AG04450 (cell line): ENCODE measurements at regions not wholly inside any gene's neighbourhood (a gene's known extent, or its start where the extent isn't known, plus 50 kb on each side); places are given as distances from the start of the nearest gene placed in this dataset.

Experiments used
- CTCF ChIA-PET: fragments of 300-600, 350-600 bp; formaldehyde crosslinking; extraction: SDS; loops from one replicate; lab custom pipeline; 2022; ENCODE audit warnings: antibody characterized with exemption, inconsistent platforms; lab: Charles Lee
- POLR2A ChIA-PET: fragments of 350-600 bp; formaldehyde crosslinking; extraction: SDS; loops from one replicate; lab custom pipeline; 2021; ENCODE audit warnings: antibody characterized with exemption, inconsistent platforms; lab: Yijun Ruan, JAX
- DNase-seq: peaks from one replicate; pipeline ENCODE4 v3.0.0-alpha.2; 2011; ENCODE audit warnings: low read depth, low spot score
- H3K27ac ChIP-seq: one replicate; pipeline ENCODE4 v1.5.1; 2012; ENCODE audit warnings: low read depth, low read length, control low read depth
- H3K27me3 ChIP-seq: one replicate; pipeline ENCODE4 v1.6.0; 2012; ENCODE audit warnings: low read length; ENCODE audit not compliant: control insufficient read depth, insufficient read depth
- H3K4me3 ChIP-seq: 2 replicates; pipeline ENCODE4 v1.5.1; 2011; ENCODE audit warnings: mild to moderate bottlenecking, low read depth, low read length, control low read depth
- H3K9me3 ChIP-seq: 2 replicates; pipeline ENCODE4 v1.5.1; 2012; ENCODE audit warnings: low read length; ENCODE audit not compliant: control insufficient read depth, insufficient read depth
- CTCF ChIP-seq: IDR thresholded peaks from 2 replicates; pipeline ENCODE4 v1.5.1; 2011; ENCODE audit warnings: low read depth, low read length, control low read depth, inconsistent platforms

- no peak for TF ChIP-seq CTCF
- H3K4me3 ChIP-seq = no peak overlapping the region
- ChIA-PET POLR2A (no interaction called here), CTCF (no interaction called here)
- H3K27ac ChIP-seq = no peak overlapping the region
- peaks cover 3% of the 10 kb centered on the region; the same call in 1 of the 2 replicates for H3K9me3 ChIP-seq
- DNase-seq = no peak
- H3K27me3 ChIP-seq = no peaks in the 10 kb centered on the region
Observed at GRCh38 chr2:11993749-11994148, 247.3 kb downstream of the LPIN1 start.

DNA sequence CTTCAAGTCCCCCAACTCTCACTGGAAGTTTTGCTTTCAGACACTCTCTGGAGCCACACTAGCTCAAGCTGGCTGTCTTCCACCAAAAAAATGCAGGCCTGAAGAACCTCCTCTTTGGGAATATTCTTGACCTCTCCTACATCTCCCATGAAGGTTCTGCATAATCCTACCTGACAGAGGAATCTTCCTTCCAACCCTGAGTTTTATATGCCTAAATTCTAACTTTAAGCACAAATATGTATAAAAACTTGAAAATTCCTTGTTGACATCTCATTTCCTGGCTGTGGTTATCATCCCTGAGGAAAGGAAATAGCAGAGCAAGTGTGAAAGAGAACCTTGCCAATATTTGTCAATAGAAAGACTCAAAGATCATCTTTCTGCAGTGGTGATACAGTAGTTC, 249.0 kb downstream of the LPIN1 start:
- Histone ChIP-seq H3K27me3 (no peaks in the 10 kb centered on the region), H3K4me3 (no peak overlapping the region), H3K27ac (no peak overlapping the region), H3K9me3 (peaks cover 3% of the 10 kb centered on the region; the same call in 1 of the 2 replicates)
- ChIA-PET CTCF (interaction anchor here (0.5 kb wide), 1 partner anchor 131 kb away, joined by 3 read pairs; no protein-coding TSS in a partner anchor), POLR2A (no interaction called here)
- no peak for TF ChIP-seq CTCF
- DNase-seq = no peak

DNA sequence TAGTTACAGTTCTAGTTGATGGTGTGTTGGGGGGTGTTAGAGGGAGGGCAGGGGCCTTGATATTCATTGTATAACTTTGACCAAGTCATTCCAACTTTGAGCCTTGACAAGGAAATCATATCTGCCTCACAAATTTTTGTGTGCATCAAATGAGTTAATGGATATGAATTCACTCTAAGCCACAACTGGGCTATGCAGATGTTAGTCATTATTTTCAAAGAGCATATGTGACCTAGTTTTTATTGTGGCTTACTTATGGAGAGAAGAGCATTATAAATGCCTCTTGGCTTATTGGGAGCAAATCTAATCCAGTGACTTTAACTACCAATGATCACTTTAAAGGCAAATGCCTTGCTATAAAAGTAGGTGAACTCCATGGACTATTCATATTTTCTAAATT, 250.2 kb downstream of the LPIN1 start:
- TF ChIP-seq CTCF = no peak
- Histone ChIP-seq H3K27ac (no peak overlapping the region), H3K4me3 (no peak overlapping the region), H3K9me3 (peaks cover 3% of the 10 kb centered on the region; the same call in 1 of the 2 replicates), H3K27me3 (no peaks in the 10 kb centered on the region)
- CTCF ChIA-PET = no interaction called here
- POLR2A ChIA-PET = no interaction called here
- no peak for DNase-seq

GRCh38 chr2:11997142-11997541, 250.7 kb downstream of the LPIN1 start:
- no peaks in the 10 kb centered on the region for H3K27me3 ChIP-seq
- H3K27ac ChIP-seq = no peak overlapping the region
- POLR2A ChIA-PET = no interaction called here
- no peak for DNase-seq
- TF ChIP-seq CTCF = no peak
- peaks cover 3% of the 10 kb centered on the region; the same call in 1 of the 2 replicates for H3K9me3 ChIP-seq
- no peak overlapping the region for H3K4me3 ChIP-seq
- CTCF ChIA-PET = no interaction called here

DNA sequence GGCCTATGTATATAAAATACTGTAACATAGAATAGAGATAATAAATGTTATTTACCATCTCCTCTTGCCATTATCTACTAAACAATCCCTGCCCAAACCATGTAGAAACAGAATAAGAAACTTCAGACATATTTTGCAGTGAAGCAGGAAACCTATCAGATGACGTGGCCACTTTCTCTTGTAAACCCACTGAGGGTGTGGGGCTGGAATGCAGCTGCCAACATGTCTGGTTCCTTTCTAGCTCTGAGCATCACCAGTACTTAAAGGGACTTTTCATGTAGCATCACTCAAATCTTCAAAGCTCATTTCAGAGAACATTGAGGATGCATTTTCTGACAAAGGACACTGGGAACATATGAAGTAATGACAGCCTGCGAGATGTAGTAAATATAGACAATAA, 251.8 kb downstream of the LPIN1 start:
- Histone ChIP-seq H3K4me3 (no peak overlapping the region), H3K9me3 (peaks cover 3% of the 10 kb centered on the region; the same call in 1 of the 2 replicates), H3K27me3 (no peaks in the 10 kb centered on the region), H3K27ac (no peak overlapping the region)
- no peak for DNase-seq
- no peak for TF ChIP-seq CTCF
- CTCF ChIA-PET = no interaction called here
- POLR2A ChIA-PET = no interaction called here
